ENCODE measurements at regions not wholly inside any gene's neighbourhood (a gene's known extent, or its start where the extent isn't known, plus 50 kb on each side); places are given as distances from the start of the nearest gene placed in this dataset.

DNA sequence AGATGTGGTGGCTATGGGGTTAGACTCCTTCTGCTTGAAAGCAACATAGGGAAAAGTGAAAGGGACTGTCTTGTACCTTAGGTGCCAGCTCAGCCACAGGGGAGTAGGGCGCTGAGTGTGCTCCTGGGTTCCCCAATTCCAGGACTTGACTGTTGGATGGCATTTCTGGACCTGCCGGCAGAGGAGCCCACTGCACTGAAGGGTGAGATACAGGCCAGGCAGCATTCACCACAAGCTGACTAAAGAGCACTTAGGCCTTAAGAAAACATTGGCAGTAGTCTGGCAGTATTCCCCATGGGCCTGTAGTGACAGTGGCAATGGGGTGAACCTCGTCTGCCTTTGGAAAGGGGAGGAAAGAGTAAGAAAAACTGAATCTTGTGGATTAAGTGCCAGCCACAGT, 67.1 kb upstream of the TMTC2 start:
- Histone ChIP-seq H2AFZ (no peak overlapping the region), H4K20me1 (replicated peaks; ENCODE audit: insufficient read depth) (no peaks in the 10 kb centered on the region), H3K36me3 (ENCODE audit: insufficient read depth) (no peaks in the 10 kb centered on the region), H3K27me3 (ENCODE audit: insufficient read depth) (no peaks in the 10 kb centered on the region), H3F3A (replicated peaks; ENCODE audit: low read depth) (no peaks in the 10 kb centered on the region), H3K4me3 (no peak overlapping the region), H3K27ac (ENCODE audit: low read depth) (no peak overlapping the region), H3K79me2 (replicated peaks; ENCODE audit: insufficient read depth) (no peaks in the 10 kb centered on the region), H3K4me2 (no peak overlapping the region), H3K4me1 (ENCODE audit: insufficient read depth) (no peaks in the 10 kb centered on the region), H3K9me2 (ENCODE audit: insufficient read depth) (no peaks in the 10 kb centered on the region)
- Mint-ChIP-seq H3K4me3 (no peak overlapping the region), H3K27ac (no peak overlapping the region), H3K9me3 (no peaks in the 10 kb centered on the region), H3K36me3 (ENCODE audit: low read depth) (no peaks in the 10 kb centered on the region), H3K4me1 (no peaks in the 10 kb centered on the region), H3K27me3 (ENCODE audit: insufficient read depth, low read depth, poor library complexity) (peaks cover 9% of the 10 kb centered on the region)
- ATAC-seq (no peak), DNase-seq (ENCODE audit: low spot score) (no peak)
- no peak for TF ChIP-seq POLR2AphosphoS5 (IDR thresholded peaks at IDR 0.05; ENCODE audit: low read depth)
- TF ChIP-seq, protein P1, sequence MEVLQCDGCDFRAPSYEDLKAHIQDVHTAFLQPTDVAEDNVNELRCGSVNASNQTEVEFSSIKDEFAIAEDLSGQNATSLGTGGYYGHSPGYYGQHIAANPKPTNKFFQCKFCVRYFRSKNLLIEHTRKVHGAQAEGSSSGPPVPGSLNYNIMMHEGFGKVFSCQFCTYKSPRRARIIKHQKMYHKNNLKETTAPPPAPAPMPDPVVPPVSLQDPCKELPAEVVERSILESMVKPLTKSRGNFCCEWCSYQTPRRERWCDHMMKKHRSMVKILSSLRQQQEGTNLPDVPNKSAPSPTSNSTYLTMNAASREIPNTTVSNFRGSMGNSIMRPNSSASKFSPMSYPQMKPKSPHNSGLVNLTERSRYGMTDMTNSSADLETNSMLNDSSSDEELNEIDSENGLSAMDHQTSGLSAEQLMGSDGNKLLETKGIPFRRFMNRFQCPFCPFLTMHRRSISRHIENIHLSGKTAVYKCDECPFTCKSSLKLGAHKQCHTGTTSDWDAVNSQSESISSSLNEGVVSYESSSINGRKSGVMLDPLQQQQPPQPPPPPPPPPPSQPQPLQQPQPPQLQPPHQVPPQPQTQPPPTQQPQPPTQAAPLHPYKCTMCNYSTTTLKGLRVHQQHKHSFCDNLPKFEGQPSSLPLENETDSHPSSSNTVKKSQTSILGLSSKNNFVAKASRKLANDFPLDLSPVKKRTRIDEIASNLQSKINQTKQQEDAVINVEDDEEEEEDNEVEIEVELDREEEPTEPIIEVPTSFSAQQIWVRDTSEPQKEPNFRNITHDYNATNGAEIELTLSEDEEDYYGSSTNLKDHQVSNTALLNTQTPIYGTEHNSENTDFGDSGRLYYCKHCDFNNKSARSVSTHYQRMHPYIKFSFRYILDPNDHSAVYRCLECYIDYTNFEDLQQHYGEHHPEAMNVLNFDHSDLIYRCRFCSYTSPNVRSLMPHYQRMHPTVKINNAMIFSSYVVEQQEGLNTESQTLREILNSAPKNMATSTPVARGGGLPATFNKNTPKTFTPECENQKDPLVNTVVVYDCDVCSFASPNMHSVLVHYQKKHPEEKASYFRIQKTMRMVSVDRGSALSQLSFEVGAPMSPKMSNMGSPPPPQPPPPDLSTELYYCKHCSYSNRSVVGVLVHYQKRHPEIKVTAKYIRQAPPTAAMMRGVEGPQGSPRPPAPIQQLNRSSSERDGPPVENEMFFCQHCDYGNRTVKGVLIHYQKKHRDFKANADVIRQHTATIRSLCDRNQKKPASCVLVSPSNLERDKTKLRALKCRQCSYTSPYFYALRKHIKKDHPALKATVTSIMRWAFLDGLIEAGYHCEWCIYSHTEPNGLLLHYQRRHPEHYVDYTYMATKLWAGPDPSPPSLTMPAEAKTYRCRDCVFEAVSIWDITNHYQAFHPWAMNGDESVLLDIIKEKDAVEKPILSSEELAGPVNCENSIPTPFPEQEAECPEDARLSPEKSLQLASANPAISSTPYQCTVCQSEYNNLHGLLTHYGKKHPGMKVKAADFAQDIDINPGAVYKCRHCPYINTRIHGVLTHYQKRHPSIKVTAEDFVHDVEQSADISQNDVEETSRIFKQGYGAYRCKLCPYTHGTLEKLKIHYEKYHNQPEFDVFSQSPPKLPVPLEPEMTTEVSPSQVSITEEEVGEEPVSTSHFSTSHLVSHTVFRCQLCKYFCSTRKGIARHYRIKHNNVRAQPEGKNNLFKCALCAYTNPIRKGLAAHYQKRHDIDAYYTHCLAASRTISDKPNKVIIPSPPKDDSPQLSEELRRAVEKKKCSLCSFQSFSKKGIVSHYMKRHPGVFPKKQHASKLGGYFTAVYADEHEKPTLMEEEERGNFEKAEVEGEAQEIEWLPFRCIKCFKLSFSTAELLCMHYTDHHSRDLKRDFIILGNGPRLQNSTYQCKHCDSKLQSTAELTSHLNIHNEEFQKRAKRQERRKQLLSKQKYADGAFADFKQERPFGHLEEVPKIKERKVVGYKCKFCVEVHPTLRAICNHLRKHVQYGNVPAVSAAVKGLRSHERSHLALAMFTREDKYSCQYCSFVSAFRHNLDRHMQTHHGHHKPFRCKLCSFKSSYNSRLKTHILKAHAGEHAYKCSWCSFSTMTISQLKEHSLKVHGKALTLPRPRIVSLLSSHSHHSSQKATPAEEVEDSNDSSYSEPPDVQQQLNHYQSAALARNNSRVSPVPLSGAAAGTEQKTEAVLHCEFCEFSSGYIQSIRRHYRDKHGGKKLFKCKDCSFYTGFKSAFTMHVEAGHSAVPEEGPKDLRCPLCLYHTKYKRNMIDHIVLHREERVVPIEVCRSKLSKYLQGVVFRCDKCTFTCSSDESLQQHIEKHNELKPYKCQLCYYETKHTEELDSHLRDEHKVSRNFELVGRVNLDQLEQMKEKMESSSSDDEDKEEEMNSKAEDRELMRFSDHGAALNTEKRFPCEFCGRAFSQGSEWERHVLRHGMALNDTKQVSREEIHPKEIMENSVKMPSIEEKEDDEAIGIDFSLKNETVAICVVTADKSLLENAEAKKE (CRISPR knock-in tag; IDR thresholded peaks at IDR 0.05), result no peak
- TF ChIP-seq NANOG (IDR thresholded peaks at IDR 0.05; ENCODE audit: borderline replicate concordance), result no peak
- TF ChIP-seq JUNB (IDR thresholded peaks at IDR 0.05; ENCODE audit: unreplicated experiment), result no peak
- no peak for TF ChIP-seq ZNF114 (CRISPR knock-in tag; IDR thresholded peaks at IDR 0.05)
- TF ChIP-seq ETS1 (IDR thresholded peaks at IDR 0.05), result no peak
- TF ChIP-seq, protein P2, sequence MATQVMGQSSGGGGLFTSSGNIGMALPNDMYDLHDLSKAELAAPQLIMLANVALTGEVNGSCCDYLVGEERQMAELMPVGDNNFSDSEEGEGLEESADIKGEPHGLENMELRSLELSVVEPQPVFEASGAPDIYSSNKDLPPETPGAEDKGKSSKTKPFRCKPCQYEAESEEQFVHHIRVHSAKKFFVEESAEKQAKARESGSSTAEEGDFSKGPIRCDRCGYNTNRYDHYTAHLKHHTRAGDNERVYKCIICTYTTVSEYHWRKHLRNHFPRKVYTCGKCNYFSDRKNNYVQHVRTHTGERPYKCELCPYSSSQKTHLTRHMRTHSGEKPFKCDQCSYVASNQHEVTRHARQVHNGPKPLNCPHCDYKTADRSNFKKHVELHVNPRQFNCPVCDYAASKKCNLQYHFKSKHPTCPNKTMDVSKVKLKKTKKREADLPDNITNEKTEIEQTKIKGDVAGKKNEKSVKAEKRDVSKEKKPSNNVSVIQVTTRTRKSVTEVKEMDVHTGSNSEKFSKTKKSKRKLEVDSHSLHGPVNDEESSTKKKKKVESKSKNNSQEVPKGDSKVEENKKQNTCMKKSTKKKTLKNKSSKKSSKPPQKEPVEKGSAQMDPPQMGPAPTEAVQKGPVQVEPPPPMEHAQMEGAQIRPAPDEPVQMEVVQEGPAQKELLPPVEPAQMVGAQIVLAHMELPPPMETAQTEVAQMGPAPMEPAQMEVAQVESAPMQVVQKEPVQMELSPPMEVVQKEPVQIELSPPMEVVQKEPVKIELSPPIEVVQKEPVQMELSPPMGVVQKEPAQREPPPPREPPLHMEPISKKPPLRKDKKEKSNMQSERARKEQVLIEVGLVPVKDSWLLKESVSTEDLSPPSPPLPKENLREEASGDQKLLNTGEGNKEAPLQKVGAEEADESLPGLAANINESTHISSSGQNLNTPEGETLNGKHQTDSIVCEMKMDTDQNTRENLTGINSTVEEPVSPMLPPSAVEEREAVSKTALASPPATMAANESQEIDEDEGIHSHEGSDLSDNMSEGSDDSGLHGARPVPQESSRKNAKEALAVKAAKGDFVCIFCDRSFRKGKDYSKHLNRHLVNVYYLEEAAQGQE (IDR thresholded peaks at IDR 0.05; ENCODE audit: unreplicated experiment), result no peak
- TF ChIP-seq EZH2 (IDR thresholded peaks at IDR 0.05; ENCODE audit: low read depth, unreplicated experiment), result no peak
- no peak for TF ChIP-seq STAT1 (IDR thresholded peaks at IDR 0.05; ENCODE audit: unreplicated experiment)
- no peak for TF ChIP-seq CTCF (conservative IDR thresholded peaks at IDR 0.05; ENCODE audit: low read depth in 2 of 2)
- no peak for TF ChIP-seq CREB1 (CRISPR knock-in tag; IDR thresholded peaks at IDR 0.05; ENCODE audit: low read depth)
- TF ChIP-seq ZNF331 (CRISPR knock-in tag; IDR thresholded peaks at IDR 0.05; ENCODE audit: low read depth), result no peak
- no peak for TF ChIP-seq EZH2phosphoT487 (IDR thresholded peaks at IDR 0.05; ENCODE audit: unreplicated experiment)
